IMR-90 (cell line): ENCODE measurements at regions not wholly inside any gene's neighbourhood (a gene's known extent, or its start where the extent isn't known, plus 50 kb on each side); places are given as distances from the start of the nearest gene placed in this dataset.

Experiments
- ATAC-seq: fragments of 200-7000 bp; cut with Tn5 transposase; 2 replicates; pipeline ENCODE4 v1.9.1; 2020; ENCODE audit warnings: low read depth, mild to moderate bottlenecking, moderate library complexity
- BruUV-seq: library from RNA; stranded (reverse); fragments of 400-500 nt; replicated peaks from 2 replicates; lab custom pipeline; 2021; lab: Mats Ljungman, UMichigan
- CTCF ChIA-PET: fragments of 300-600 bp; formaldehyde crosslinking; extraction: SDS; loops from one replicate; lab custom pipeline; 2021; ENCODE audit warnings: antibody characterized with exemption; lab: Yijun Ruan, JAX
- POLR2A ChIA-PET: fragments of 300-600 bp; sonication (Branson Sonifier 250); formaldehyde crosslinking; loops from one replicate; lab custom pipeline; 2022; ENCODE audit warnings: antibody characterized with exemption; ENCODE audit not compliant: unreplicated experiment; lab: Charles Lee
- DNase-seq: peaks from one replicate; pipeline ENCODE4 v3.0.0; 2013
- H2AFZ ChIP-seq: replicated peaks from 2 replicates; pipeline ENCODE3; 2013; ENCODE audit warnings: low read length, mild to moderate bottlenecking; ENCODE audit not compliant: poor library complexity
- H2AK5ac ChIP-seq: 2 replicates; pipeline ENCODE4 v1.6.1; 2013; ENCODE audit warnings: low read depth, low read length, inconsistent platforms
- H2AK9ac ChIP-seq: replicated peaks from 2 replicates; pipeline ENCODE3; 2013; ENCODE audit warnings: mild to moderate bottlenecking, low read depth, low read length, moderate library complexity; ENCODE audit not compliant: poor library complexity
- H2BK120ac ChIP-seq: 2 replicates; pipeline ENCODE4 v1.6.1; 2013; ENCODE audit warnings: low read depth, low read length, inconsistent platforms
- H2BK15ac ChIP-seq: 3 replicates; pipeline ENCODE4 v1.6.1; 2013; ENCODE audit warnings: low read depth, low read length, inconsistent platforms
- H2BK20ac ChIP-seq: 2 replicates; pipeline ENCODE4 v1.6.1; 2013; ENCODE audit warnings: low read depth, mild to moderate bottlenecking, inconsistent platforms, low read length, moderate library complexity
- H2BK5ac ChIP-seq: 2 replicates; pipeline ENCODE4 v1.6.1; 2013; ENCODE audit warnings: mild to moderate bottlenecking, low read depth, low read length, inconsistent platforms; ENCODE audit not compliant: poor library complexity, severe bottlenecking
- H3K14ac ChIP-seq: replicated peaks from 2 replicates; pipeline ENCODE4 v1.6.1; 2013; ENCODE audit warnings: low read depth, low read length, inconsistent platforms
- H3K18ac ChIP-seq: 2 replicates; pipeline ENCODE4 v1.6.1; 2013; ENCODE audit warnings: low read depth, low read length, control low read depth
- H3K23ac ChIP-seq: 2 replicates; pipeline ENCODE4 v1.6.1; 2013; ENCODE audit warnings: low read depth, low read length, inconsistent platforms
- H3K27ac ChIP-seq: 2 replicates; pipeline ENCODE4 v1.5.1; 2013; ENCODE audit warnings: mild to moderate bottlenecking, control low read depth, low read length; ENCODE audit not compliant: insufficient read depth
- H3K27me3 ChIP-seq: 2 replicates; pipeline ENCODE4 v1.6.1; 2013; ENCODE audit warnings: low read length; ENCODE audit not compliant: control insufficient read depth, insufficient read depth
- H3K36me3 ChIP-seq: 2 replicates; pipeline ENCODE4 v1.6.1; 2013; ENCODE audit warnings: low read length, mixed read lengths; ENCODE audit not compliant: control insufficient read depth, insufficient read depth
- H3K4ac ChIP-seq: 2 replicates; pipeline ENCODE4 v1.6.1; 2013; ENCODE audit warnings: low read depth, low read length, inconsistent platforms
- H3K4me1 ChIP-seq: 2 replicates; pipeline ENCODE4 v1.6.1; 2013; ENCODE audit warnings: low read length, mixed read lengths; ENCODE audit not compliant: control insufficient read depth, insufficient read depth
- H3K4me2 ChIP-seq: 2 replicates; pipeline ENCODE4 v1.6.1; 2013; ENCODE audit warnings: low read depth, mild to moderate bottlenecking, control low read depth, low read length, moderate library complexity
- H3K4me3 ChIP-seq: 2 replicates; pipeline ENCODE4 v1.5.1; 2013; ENCODE audit warnings: low read depth, mild to moderate bottlenecking, control low read depth, low read length, moderate library complexity; ENCODE audit not compliant: insufficient read depth
- H3K56ac ChIP-seq: 2 replicates; pipeline ENCODE4 v1.6.1; 2013; ENCODE audit warnings: low read length, inconsistent platforms; ENCODE audit not compliant: insufficient read depth; ENCODE audit errors: extremely low read depth
- H3K79me1 ChIP-seq, 2 experiments: 2 replicates each; pipeline ENCODE4 v1.6.1; 2013; ENCODE audit warnings: low read length in 2 of 2, inconsistent platforms in 1 of 2, low read depth in 1 of 2
- H3K9ac ChIP-seq: 2 replicates; pipeline ENCODE4 v1.6.1; 2013; ENCODE audit warnings: low read depth, low read length, control low read depth
- H3K9me1 ChIP-seq: 2 replicates; pipeline ENCODE4 v1.6.1; 2013; ENCODE audit warnings: low read length, inconsistent platforms; ENCODE audit not compliant: insufficient read depth
- H3K9me3 ChIP-seq: 2 replicates; pipeline ENCODE4 v1.6.1; 2013; ENCODE audit warnings: low read length; ENCODE audit not compliant: control insufficient read depth, insufficient read depth
- H4K20me1 ChIP-seq: 2 replicates; pipeline ENCODE4 v1.6.1; 2013; ENCODE audit warnings: low read length, inconsistent platforms; ENCODE audit not compliant: insufficient read depth
- H4K5ac ChIP-seq: 2 replicates; pipeline ENCODE4 v1.6.1; 2013; ENCODE audit warnings: mild to moderate bottlenecking, low read depth, low read length, control low read depth
- H4K8ac ChIP-seq, 2 experiments: 2 replicates each; pipeline ENCODE4 v1.6.1; 2013; ENCODE audit warnings: low read depth in 2 of 2, low read length in 2 of 2, control low read depth in 1 of 2, inconsistent platforms in 1 of 2
- H4K91ac ChIP-seq: 2 replicates; pipeline ENCODE4 v1.6.1; 2013; ENCODE audit warnings: low read depth, low read length, inconsistent platforms; ENCODE audit not compliant: insufficient read depth
- BHLHE40 ChIP-seq: fragments of 150-350 bp; IDR thresholded peaks from 2 replicates; pipeline ENCODE4 v1.6.1; 2016; ENCODE audit warnings: mild to moderate bottlenecking, low read depth, low read length
- CEBPB ChIP-seq: IDR thresholded peaks from 2 replicates; pipeline ENCODE4 v1.6.1; 2012; ENCODE audit warnings: low read depth, low read length, improper control_type of control experiment
- CTCF ChIP-seq: conservative IDR thresholded peaks from 2 replicates; pipeline ENCODE4 v1.5.1; 2012; ENCODE audit warnings: mild to moderate bottlenecking, low read depth, low read length, improper control_type of control experiment
- ELK1 ChIP-seq: fragments of 150-350 bp; IDR thresholded peaks from 2 replicates; pipeline ENCODE4 v1.6.1; 2016; ENCODE audit warnings: low read depth, mild to moderate bottlenecking, low read length, moderate library complexity, borderline replicate concordance
- MAFK ChIP-seq: IDR thresholded peaks from 2 replicates; pipeline ENCODE4 v1.6.1; 2012; ENCODE audit warnings: low read depth, low read length, improper control_type of control experiment
- MXI1 ChIP-seq: IDR thresholded peaks from 2 replicates; pipeline ENCODE4 v1.6.1; 2012; ENCODE audit warnings: low read depth, mild to moderate bottlenecking, low read length, moderate library complexity, borderline replicate concordance
- NFE2L2 ChIP-seq: fragments of 150-350 bp; IDR thresholded peaks from 2 replicates; pipeline ENCODE4 v1.6.1; 2016; ENCODE audit warnings: low read depth, mild to moderate bottlenecking, low read length
- POLR2A ChIP-seq: IDR thresholded peaks from 2 replicates; pipeline ENCODE4 v1.6.1; 2012; ENCODE audit warnings: mild to moderate bottlenecking, low read depth, low read length
- RAD21 ChIP-seq: IDR thresholded peaks from 2 replicates; pipeline ENCODE4 v1.6.1; 2012; ENCODE audit warnings: low read length, improper control_type of control experiment
- WGBS, 2 experiments: methylation state at CpG; one replicate each; pipeline versions ENCODE4 v1.1.5 to v1.1.7; 2013; ENCODE audit warnings: missing lambda C conversion rate in 2 of 2; ENCODE audit not compliant: insufficient read length in 1 of 2; ENCODE audit errors: extremely low coverage in 2 of 2; 5-methylcytosine and 5-hydroxymethylcytosine counted together
- dilution Hi-C: fragments of 300-500 bp; cut with HindIII; formaldehyde crosslinking; loops from one replicate; pipeline ENCODE4 v1.14.3; 2018; ENCODE audit warnings: low sequenced_read_pairs; ENCODE audit not compliant: unreplicated experiment
- in situ Hi-C: fragments of 300-500 bp; cut with MboI; formaldehyde crosslinking; loops from 3 replicates; pipeline ENCODE4 v1.14.3; 2019; ENCODE audit warnings: low sequenced_read_pairs, inconsistent platforms, mixed read lengths
- intact Hi-C: fragments of 100-400 bp; cut with micrococcal nuclease; formaldehyde crosslinking; loops from 2 replicates; pipeline ENCODE4 v1.10.0; 2022

- Histone ChIP-seq H4K20me1 (no peaks in the 10 kb centered on the region), H2BK15ac (no peak overlapping the region), H4K8ac (no peak overlapping the region), H3K4ac (no peak overlapping the region), H3K4me2 (no peak overlapping the region), H3K36me3 (no peaks in the 10 kb centered on the region), H3K18ac (no peak overlapping the region), H3K4me1 (no peaks in the 10 kb centered on the region), H4K91ac (no peak overlapping the region), H2AFZ (no peak overlapping the region), H3K27ac (no peak overlapping the region), H3K9ac (no peak overlapping the region), H2AK5ac (no peak overlapping the region), H2AK9ac (no peak overlapping the region), H2BK20ac (no peak overlapping the region), H3K23ac (no peak overlapping the region), H3K14ac (no peak overlapping the region), H3K9me1 (peaks cover 3% of the 10 kb centered on the region; the same call in 1 of the 2 replicates), H3K56ac (no peak overlapping the region), H3K4me3 (no peak overlapping the region), H2BK5ac (no peak overlapping the region), H2BK120ac (no peak overlapping the region), H3K27me3 (no peaks in the 10 kb centered on the region), H3K79me1 (no peaks in the 10 kb centered on the region), H3K9me3 (no peaks in the 10 kb centered on the region), H4K5ac (no peak overlapping the region)
- ChIA-PET CTCF (no interaction called here), POLR2A (no interaction called here)
- in situ Hi-C loops (no loop called here), intact Hi-C loops (no loop called here), dilution Hi-C loops (no loop called here)
- DNase-seq: no peak
- no peak for ATAC-seq
- no TSS peak for BruUV-seq
- no CpG with 5 or more reads among the region's 5 CpGs for WGBS, 2 experiments
- TF ChIP-seq MAFK: no peak
- TF ChIP-seq CEBPB: no peak
- TF ChIP-seq POLR2A: no peak
- no peak for TF ChIP-seq BHLHE40
- no peak for TF ChIP-seq ELK1
- TF ChIP-seq NFE2L2: no peak
- no peak for TF ChIP-seq RAD21
- no peak for TF ChIP-seq CTCF
- TF ChIP-seq MXI1: no peak
Measured at GRCh38 chr15:26023691-26024090, 160.6 kb upstream of the ATP10A start.
